A549 (cell line): ENCODE measurements at regions not wholly inside any gene's neighbourhood (a gene's known extent, or its start where the extent isn't known, plus 50 kb on each side); places are given as distances from the start of the nearest gene placed in this dataset.

Experiments
- CHD4 ChIP-seq: fragments of 200-600 bp; sonication (generic); IDR thresholded peaks from 2 replicates; pipeline ENCODE4 v1.6.1; 2016; ENCODE audit warnings: antibody characterized with exemption, mild to moderate bottlenecking, borderline replicate concordance
- EP300 ChIP-seq, 2 experiments: fragments of >200 bp; sonication (Bioruptor Twin); formaldehyde crosslinking; IDR thresholded peaks; 2 replicates in 1 of 2; 3 replicates in 1 of 2; pipeline ENCODE4 v1.6.1; 2016 to 2017
- HDAC2 ChIP-seq: fragments of 200-600 bp; sonication (generic); IDR thresholded peaks from 2 replicates; pipeline ENCODE4 v1.6.1; 2016
- HMGXB4 ChIP-seq: fragments of 250-450 bp; sonication (Bioruptor Pico); IDR thresholded peaks from 2 replicates; pipeline ENCODE4 v1.5.0; 2021; ENCODE audit warnings: mild to moderate bottlenecking, moderate library complexity, borderline replicate concordance
- MAFK ChIP-seq: fragments of 450-650 bp; IDR thresholded peaks from 2 replicates; pipeline ENCODE4 v1.6.1; 2014; ENCODE audit not compliant: partially characterized antibody
- POLR2A ChIP-seq: IDR thresholded peaks from 2 replicates; pipeline ENCODE4 v1.6.1; 2012; ENCODE audit warnings: mild to moderate bottlenecking, low read length
- POLR2AphosphoS2 ChIP-seq: conservative IDR thresholded peaks from 2 replicates; pipeline ENCODE4 v1.6.1; 2012; ENCODE audit warnings: low read length, improper control_type of control experiment, inconsistent platforms
- TF ChIP-seq, protein P1 (sequence below): fragments of >200 bp; sonication (Bioruptor Twin); formaldehyde crosslinking; IDR thresholded peaks from 3 replicates; pipeline ENCODE4 v1.5.1; 2016

GRCh38 chr12:28601570-28602058, 411.4 kb downstream of the CCDC91 start:
- TF ChIP-seq HMGXB4 (CRISPR knock-in tag) = no peak
- TF ChIP-seq, protein P1, sequence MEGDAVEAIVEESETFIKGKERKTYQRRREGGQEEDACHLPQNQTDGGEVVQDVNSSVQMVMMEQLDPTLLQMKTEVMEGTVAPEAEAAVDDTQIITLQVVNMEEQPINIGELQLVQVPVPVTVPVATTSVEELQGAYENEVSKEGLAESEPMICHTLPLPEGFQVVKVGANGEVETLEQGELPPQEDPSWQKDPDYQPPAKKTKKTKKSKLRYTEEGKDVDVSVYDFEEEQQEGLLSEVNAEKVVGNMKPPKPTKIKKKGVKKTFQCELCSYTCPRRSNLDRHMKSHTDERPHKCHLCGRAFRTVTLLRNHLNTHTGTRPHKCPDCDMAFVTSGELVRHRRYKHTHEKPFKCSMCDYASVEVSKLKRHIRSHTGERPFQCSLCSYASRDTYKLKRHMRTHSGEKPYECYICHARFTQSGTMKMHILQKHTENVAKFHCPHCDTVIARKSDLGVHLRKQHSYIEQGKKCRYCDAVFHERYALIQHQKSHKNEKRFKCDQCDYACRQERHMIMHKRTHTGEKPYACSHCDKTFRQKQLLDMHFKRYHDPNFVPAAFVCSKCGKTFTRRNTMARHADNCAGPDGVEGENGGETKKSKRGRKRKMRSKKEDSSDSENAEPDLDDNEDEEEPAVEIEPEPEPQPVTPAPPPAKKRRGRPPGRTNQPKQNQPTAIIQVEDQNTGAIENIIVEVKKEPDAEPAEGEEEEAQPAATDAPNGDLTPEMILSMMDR = no peak
- TF ChIP-seq HDAC2 = no peak
- TF ChIP-seq POLR2AphosphoS2 = no peak
- no peak for TF ChIP-seq MAFK
- no peak for TF ChIP-seq POLR2A
- no peak for TF ChIP-seq CHD4
- no peak for TF ChIP-seq EP300 (IDR thresholded peaks at IDR 0.05)
